ENCODE measurements at regions not wholly inside any gene's neighbourhood (a gene's known extent, or its start where the extent isn't known, plus 50 kb on each side); places are given as distances from the start of the nearest gene placed in this dataset.

DNA sequence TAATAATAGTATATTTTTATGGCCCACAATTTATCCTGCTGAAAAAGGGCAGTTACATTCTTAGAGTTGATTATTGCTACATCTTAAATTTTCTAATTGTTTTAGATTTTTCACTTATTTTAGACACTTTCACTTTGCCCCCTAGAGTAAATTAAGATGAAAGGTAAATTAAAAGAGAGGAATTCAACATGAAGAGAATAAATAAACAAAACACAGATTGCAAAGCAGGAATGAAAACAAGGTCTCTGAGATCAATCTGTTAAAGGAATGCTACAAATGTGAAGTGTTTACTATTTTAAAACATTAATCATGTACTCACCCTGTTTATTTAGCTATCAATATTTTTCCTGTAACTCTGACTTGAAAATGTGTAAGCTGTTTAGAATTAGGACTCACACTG is 113.5 kb upstream of the ETAA1 start:
- H3K4me3 ChIP-seq: no peak overlapping the region
- FAIRE-seq (no peak), DNase-seq (ENCODE audit: low read depth, low spot score) (no peak), ATAC-seq (no peak)
- in situ Hi-C loops (cut with MboI): no loop called here
- no peaks in the 10 kb centered on the region for H3K27me3 ChIP-seq (replicated peaks in 1 of 2; ENCODE audit: control insufficient read depth in 2 of 2, insufficient read depth in 2 of 2, low read length in 1 of 2)
- ChIA-PET SMC1A (ENCODE audit: uncharacterized antibody, unreplicated experiment) (interaction anchor here (0.9 to 1.2 kb wide), 3 partner anchors 17 to 615 kb away, joined by 3 to 4 read pairs (median 3); no protein-coding TSS in a partner anchor), CTCF (no interaction called here), RAD21 (ENCODE audit: unreplicated experiment) (no interaction called here), POLR2A (no interaction called here)
- no peak overlapping the region for H3K27ac ChIP-seq (ENCODE audit: control insufficient read depth, insufficient read depth)
- no peak overlapping the region for H3K9ac ChIP-seq (ENCODE audit: control insufficient read depth, insufficient read depth, low read length)
- H4K20me1 ChIP-seq (ENCODE audit: control insufficient read depth, insufficient read depth): no peaks in the 10 kb centered on the region
- no peak overlapping the region for H2AFZ ChIP-seq (ENCODE audit: control insufficient read depth, low read depth, low read length)
- no peaks in the 10 kb centered on the region for H3K79me2 ChIP-seq (ENCODE audit: control insufficient read depth, insufficient read depth, low read length)
- no peaks in the 10 kb centered on the region for H3K9me3 ChIP-seq (replicated peaks; ENCODE audit: control insufficient read depth, insufficient read depth, low read length)
- TF ChIP-seq BHLHE40 (IDR thresholded peaks at IDR 0.05; ENCODE audit: borderline replicate concordance in 1 of 2, low read depth in 2 of 2, low read length in 1 of 2) (no peak), LARP7 (IDR thresholded peaks at IDR 0.05) (no peak), YBX1 (IDR thresholded peaks at IDR 0.05) (no peak), TCF12 (IDR thresholded peaks at IDR 0.05; ENCODE audit: low read depth, low read length) (no peak), CBX5 (IDR thresholded peaks at IDR 0.05; ENCODE audit: low read depth) (no peak), CEBPB (IDR thresholded peaks at IDR 0.05; ENCODE audit: borderline replicate concordance in 1 of 2, low read depth in 2 of 2, low read length in 2 of 2) (no peak), SUZ12 (IDR thresholded peaks at IDR 0.05; ENCODE audit: unreplicated experiment) (no peak), RFX5 (IDR thresholded peaks at IDR 0.05; ENCODE audit: low read depth, low read length) (no peak)
- TF ChIP-seq, protein P1, sequence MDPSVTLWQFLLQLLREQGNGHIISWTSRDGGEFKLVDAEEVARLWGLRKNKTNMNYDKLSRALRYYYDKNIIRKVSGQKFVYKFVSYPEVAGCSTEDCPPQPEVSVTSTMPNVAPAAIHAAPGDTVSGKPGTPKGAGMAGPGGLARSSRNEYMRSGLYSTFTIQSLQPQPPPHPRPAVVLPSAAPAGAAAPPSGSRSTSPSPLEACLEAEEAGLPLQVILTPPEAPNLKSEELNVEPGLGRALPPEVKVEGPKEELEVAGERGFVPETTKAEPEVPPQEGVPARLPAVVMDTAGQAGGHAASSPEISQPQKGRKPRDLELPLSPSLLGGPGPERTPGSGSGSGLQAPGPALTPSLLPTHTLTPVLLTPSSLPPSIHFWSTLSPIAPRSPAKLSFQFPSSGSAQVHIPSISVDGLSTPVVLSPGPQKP (IDR thresholded peaks at IDR 0.05; ENCODE audit: low read depth, low read length): no peak
- TF ChIP-seq, protein P2, sequence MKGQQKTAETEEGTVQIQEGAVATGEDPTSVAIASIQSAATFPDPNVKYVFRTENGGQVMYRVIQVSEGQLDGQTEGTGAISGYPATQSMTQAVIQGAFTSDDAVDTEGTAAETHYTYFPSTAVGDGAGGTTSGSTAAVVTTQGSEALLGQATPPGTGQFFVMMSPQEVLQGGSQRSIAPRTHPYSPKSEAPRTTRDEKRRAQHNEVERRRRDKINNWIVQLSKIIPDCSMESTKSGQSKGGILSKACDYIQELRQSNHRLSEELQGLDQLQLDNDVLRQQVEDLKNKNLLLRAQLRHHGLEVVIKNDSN (IDR thresholded peaks at IDR 0.05; ENCODE audit: borderline replicate concordance, extremely low read length, insufficient read depth, low read depth, low read length): no peak
- TF ChIP-seq, protein P3, sequence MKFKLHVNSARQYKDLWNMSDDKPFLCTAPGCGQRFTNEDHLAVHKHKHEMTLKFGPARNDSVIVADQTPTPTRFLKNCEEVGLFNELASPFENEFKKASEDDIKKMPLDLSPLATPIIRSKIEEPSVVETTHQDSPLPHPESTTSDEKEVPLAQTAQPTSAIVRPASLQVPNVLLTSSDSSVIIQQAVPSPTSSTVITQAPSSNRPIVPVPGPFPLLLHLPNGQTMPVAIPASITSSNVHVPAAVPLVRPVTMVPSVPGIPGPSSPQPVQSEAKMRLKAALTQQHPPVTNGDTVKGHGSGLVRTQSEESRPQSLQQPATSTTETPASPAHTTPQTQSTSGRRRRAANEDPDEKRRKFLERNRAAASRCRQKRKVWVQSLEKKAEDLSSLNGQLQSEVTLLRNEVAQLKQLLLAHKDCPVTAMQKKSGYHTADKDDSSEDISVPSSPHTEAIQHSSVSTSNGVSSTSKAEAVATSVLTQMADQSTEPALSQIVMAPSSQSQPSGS (IDR thresholded peaks at IDR 0.05; ENCODE audit: low read length): no peak
- TF ChIP-seq, protein P4, sequence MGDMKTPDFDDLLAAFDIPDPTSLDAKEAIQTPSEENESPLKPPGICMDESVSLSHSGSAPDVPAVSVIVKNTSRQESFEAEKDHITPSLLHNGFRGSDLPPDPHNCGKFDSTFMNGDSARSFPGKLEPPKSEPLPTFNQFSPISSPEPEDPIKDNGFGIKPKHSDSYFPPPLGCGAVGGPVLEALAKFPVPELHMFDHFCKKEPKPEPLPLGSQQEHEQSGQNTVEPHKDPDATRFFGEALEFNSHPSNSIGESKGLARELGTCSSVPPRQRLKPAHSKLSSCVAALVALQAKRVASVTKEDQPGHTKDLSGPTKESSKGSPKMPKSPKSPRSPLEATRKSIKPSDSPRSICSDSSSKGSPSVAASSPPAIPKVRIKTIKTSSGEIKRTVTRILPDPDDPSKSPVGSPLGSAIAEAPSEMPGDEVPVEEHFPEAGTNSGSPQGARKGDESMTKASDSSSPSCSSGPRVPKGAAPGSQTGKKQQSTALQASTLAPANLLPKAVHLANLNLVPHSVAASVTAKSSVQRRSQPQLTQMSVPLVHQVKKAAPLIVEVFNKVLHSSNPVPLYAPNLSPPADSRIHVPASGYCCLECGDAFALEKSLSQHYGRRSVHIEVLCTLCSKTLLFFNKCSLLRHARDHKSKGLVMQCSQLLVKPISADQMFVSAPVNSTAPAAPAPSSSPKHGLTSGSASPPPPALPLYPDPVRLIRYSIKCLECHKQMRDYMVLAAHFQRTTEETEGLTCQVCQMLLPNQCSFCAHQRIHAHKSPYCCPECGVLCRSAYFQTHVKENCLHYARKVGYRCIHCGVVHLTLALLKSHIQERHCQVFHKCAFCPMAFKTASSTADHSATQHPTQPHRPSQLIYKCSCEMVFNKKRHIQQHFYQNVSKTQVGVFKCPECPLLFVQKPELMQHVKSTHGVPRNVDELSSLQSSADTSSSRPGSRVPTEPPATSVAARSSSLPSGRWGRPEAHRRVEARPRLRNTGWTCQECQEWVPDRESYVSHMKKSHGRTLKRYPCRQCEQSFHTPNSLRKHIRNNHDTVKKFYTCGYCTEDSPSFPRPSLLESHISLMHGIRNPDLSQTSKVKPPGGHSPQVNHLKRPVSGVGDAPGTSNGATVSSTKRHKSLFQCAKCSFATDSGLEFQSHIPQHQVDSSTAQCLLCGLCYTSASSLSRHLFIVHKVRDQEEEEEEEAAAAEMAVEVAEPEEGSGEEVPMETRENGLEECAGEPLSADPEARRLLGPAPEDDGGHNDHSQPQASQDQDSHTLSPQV (IDR thresholded peaks at IDR 0.05): no peak
- no peak overlapping the region for H3K4me2 ChIP-seq (ENCODE audit: control insufficient read depth, insufficient read depth)
- BruUV-seq (replicated peaks): no TSS peak
- H3K36me3 ChIP-seq (ENCODE audit: control insufficient read depth in 2 of 2, insufficient read depth in 2 of 2, low read length in 1 of 2): no peaks in the 10 kb centered on the region
- no peaks in the 10 kb centered on the region for H3K4me1 ChIP-seq (ENCODE audit: control insufficient read depth, insufficient read depth, low read length)
- intact Hi-C loops (cut with micrococcal nuclease; ENCODE audit: unreplicated experiment): no loop called here

Measured in GM12878 (cell line).